PC-3 (cell line): ENCODE measurements at regions not wholly inside any gene's neighbourhood (a gene's known extent, or its start where the extent isn't known, plus 50 kb on each side); places are given as distances from the start of the nearest gene placed in this dataset.
A peak's percentile ranks its signal among the peaks of the same experiment; 100 is the strongest.

ENCODE experiments used
- ATAC-seq: fragments of 200-7000 bp; cut with Tn5 transposase; 2 replicates; pipeline ENCODE4 v1.9.1; 2020; ENCODE audit warnings: mild to moderate bottlenecking, moderate library complexity
- BruUV-seq: library from RNA; stranded (reverse); fragments of 400-500 nt; replicated peaks from 2 replicates; lab custom pipeline; 2021; lab: Mats Ljungman, UMichigan
- CTCF ChIA-PET: fragments of 300-600 bp; sonication (Branson Sonifier 250); formaldehyde crosslinking; loops from one replicate; lab custom pipeline; 2022; ENCODE audit warnings: antibody characterized with exemption; lab: Charles Lee
- POLR2A ChIA-PET: fragments of 300-600 bp; sonication (Branson Sonifier 250); formaldehyde crosslinking; loops from one replicate; lab custom pipeline; 2022; ENCODE audit warnings: antibody characterized with exemption; ENCODE audit not compliant: unreplicated experiment; lab: Charles Lee
- DNase-seq: peaks from one replicate; pipeline ENCODE4 v3.0.0-alpha.2; 2015
- H2AFZ ChIP-seq: fragments of 300-600 bp; sonication (generic); 2 replicates; pipeline ENCODE4 v1.6.0; 2016; ENCODE audit warnings: antibody characterized with exemption, low read length
- H3F3A ChIP-seq: fragments of 300-600 bp; sonication (generic); one replicate; pipeline ENCODE4 v1.6.0; 2017; ENCODE audit warnings: antibody characterized with exemption, low read length, control low read depth, mild to moderate bottlenecking; ENCODE audit not compliant: unreplicated experiment
- H3K27ac ChIP-seq: fragments of 300-600 bp; sonication (generic); 2 replicates; pipeline ENCODE4 v1.5.1; 2016; ENCODE audit warnings: mild to moderate bottlenecking, low read length
- H3K27me3 ChIP-seq: fragments of 300-600 bp; sonication (generic); 2 replicates; pipeline ENCODE4 v1.6.1; 2016; ENCODE audit warnings: low read length, mixed read lengths
- H3K36me3 ChIP-seq: fragments of 300-600 bp; sonication (generic); 2 replicates; pipeline ENCODE4 v1.6.1; 2016; ENCODE audit warnings: low read depth, mixed run types, low read length, mixed read lengths
- H3K4me1 ChIP-seq: fragments of 300-600 bp; sonication (generic); 2 replicates; pipeline ENCODE4 v1.5.1; 2016; ENCODE audit warnings: low read length; ENCODE audit not compliant: insufficient read depth
- H3K4me2 ChIP-seq: fragments of 300-600 bp; sonication (generic); 2 replicates; pipeline ENCODE4 v1.6.0; 2016; ENCODE audit warnings: low read length
- H3K4me3 ChIP-seq: fragments of 300-600 bp; sonication (generic); 2 replicates; pipeline ENCODE4 v1.5.1; 2016; ENCODE audit warnings: mild to moderate bottlenecking, low read length, mixed read lengths
- H3K79me2 ChIP-seq: fragments of 300-600 bp; sonication (generic); 2 replicates; pipeline ENCODE4 v1.6.1; 2017; ENCODE audit warnings: low read length, mixed read lengths
- H3K9ac ChIP-seq: fragments of 300-600 bp; sonication (generic); 2 replicates; pipeline ENCODE4 v1.6.0; 2016; ENCODE audit warnings: mild to moderate bottlenecking, low read length
- H3K9me2 ChIP-seq: fragments of 300-600 bp; sonication (generic); replicated peaks from 2 replicates; pipeline ENCODE4 v1.6.1; 2016; ENCODE audit warnings: mixed run types, low read length, mixed read lengths
- H3K9me3 ChIP-seq: fragments of 300-600 bp; sonication (generic); 2 replicates; pipeline ENCODE4 v1.6.1; 2016; ENCODE audit warnings: low read length, mixed read lengths
- H4K20me1 ChIP-seq: fragments of 300-600 bp; sonication (generic); 2 replicates; pipeline ENCODE4 v1.6.1; 2016; ENCODE audit warnings: low read length, mixed read lengths
- CTCF ChIP-seq: fragments of 300-600 bp; sonication (generic); conservative IDR thresholded peaks from 2 replicates; pipeline ENCODE4 v1.5.1; 2017; ENCODE audit warnings: antibody characterized with exemption, low read depth, mild to moderate bottlenecking, low read length
- EZH2 ChIP-seq: fragments of 300-600 bp; sonication (generic); IDR thresholded peaks from one replicate; pipeline ENCODE4 v1.6.1; 2017; ENCODE audit warnings: antibody characterized with exemption, mild to moderate bottlenecking, low read length; ENCODE audit not compliant: unreplicated experiment
- EZH2phosphoT487 ChIP-seq: fragments of 300-600 bp; sonication (generic); IDR thresholded peaks from 2 replicates; pipeline ENCODE4 v1.6.1; 2018; ENCODE audit warnings: mild to moderate bottlenecking, antibody characterized with exemption, low read length, borderline replicate concordance
- intact Hi-C: fragments of 100-400 bp; cut with micrococcal nuclease; formaldehyde crosslinking; loops from 2 replicates; pipeline ENCODE4 v1.9.0; 2023

- Histone ChIP-seq H3K4me3 (no peak overlapping the region), H3K27me3 (no peaks in the 10 kb centered on the region), H3K27ac (0 out of 2 replicates have a peak overlapping the region, but pooled peaks have one; percentile 86), H3K79me2 (no peaks in the 10 kb centered on the region), H3K9me2 (no peaks in the 10 kb centered on the region), H4K20me1 (no peaks in the 10 kb centered on the region), H3K36me3 (no peaks in the 10 kb centered on the region), H3K4me1 (peaks cover 27% of the 10 kb centered on the region), H3F3A (no peaks in the 10 kb centered on the region), H3K4me2 (no peak overlapping the region), H2AFZ (no peak overlapping the region), H3K9me3 (no peaks in the 10 kb centered on the region), H3K9ac (no peak overlapping the region)
- ATAC-seq (no peak), DNase-seq (no peak)
- ChIA-PET POLR2A (no interaction called here), CTCF (no interaction called here)
- BruUV-seq: no TSS peak
- intact Hi-C loops: no loop called here
- TF ChIP-seq CTCF (no peak), EZH2 (no peak), EZH2phosphoT487 (no peak)
Observed at GRCh38 chr2:100192300-100192699, 49.9 kb upstream of the AFF3 start.
